Iris pigment epithelial cell (primary cell): ENCODE measurements at regions not wholly inside any gene's neighbourhood (a gene's known extent, or its start where the extent isn't known, plus 50 kb on each side); places are given as distances from the start of the nearest gene placed in this dataset.
"Not testable (repeated sequence)": the region's sequence is repeated elsewhere in the genome, so short reads cannot be mapped to it uniquely, and the experiment has no call there.

Source experiments
- DNase-seq: peaks from one replicate; pipeline ENCODE4 v3.0.0-alpha.2; 2011; ENCODE audit warnings: low read depth

GRCh38 chr4:14317351-14317750, 684.9 kb upstream of the CPEB2 start:
- DNase-seq, result no peak

- DNase-seq, result no peak
Observed at GRCh38 chr4:14318671-14319070, 683.6 kb upstream of the CPEB2 start.

GRCh38 chr4:14321723-14322122, 680.6 kb upstream of the CPEB2 start:
- DNase-seq, result no peak

GRCh38 chr4:14323191-14323590, 679.1 kb upstream of the CPEB2 start:
- DNase-seq, result no peak

GRCh38 chr4:14329228-14329627, 673.1 kb upstream of the CPEB2 start:
- no peak for DNase-seq

- DNase-seq, result no peak
Observed at GRCh38 chr4:14333616-14334015, 668.7 kb upstream of the CPEB2 start.

GRCh38 chr4:14334166-14334565, 668.1 kb upstream of the CPEB2 start:
- DNase-seq, result no peak

- no peak for DNase-seq
Observed at GRCh38 chr4:14335872-14336271, 666.4 kb upstream of the CPEB2 start.

- DNase-seq, result peak; percentile 55
Observed at GRCh38 chr4:14336656-14337055, 665.6 kb upstream of the CPEB2 start.

GRCh38 chr4:14337892-14338584, 664.2 kb upstream of the CPEB2 start:
- peak; percentile 58 for DNase-seq

GRCh38 chr4:14338585-14339265, 663.6 kb upstream of the CPEB2 start:
- DNase-seq, result no peak

GRCh38 chr4:14339715-14340114, 662.6 kb upstream of the CPEB2 start:
- no peak for DNase-seq

- DNase-seq, result no peak
Observed at GRCh38 chr4:14340321-14340720, 662.0 kb upstream of the CPEB2 start.

- no peak for DNase-seq
Observed at GRCh38 chr4:14343961-14344360, 658.3 kb upstream of the CPEB2 start.

- peak; percentile 71 for DNase-seq
Observed at GRCh38 chr4:14345356-14345775, 656.9 kb upstream of the CPEB2 start.

- DNase-seq, result no peak
Observed at GRCh38 chr4:14347526-14347925, 654.8 kb upstream of the CPEB2 start.

GRCh38 chr4:14348506-14348905, 653.8 kb upstream of the CPEB2 start:
- DNase-seq, result peak; percentile 15

- not testable (repeated sequence) for DNase-seq
Observed at GRCh38 chr4:14358544-14359160, 643.6 kb upstream of the CPEB2 start.

GRCh38 chr4:14359991-14360390, 642.3 kb upstream of the CPEB2 start:
- no peak for DNase-seq

GRCh38 chr4:14361084-14361483, 641.2 kb upstream of the CPEB2 start:
- DNase-seq, result no peak

GRCh38 chr4:14362385-14362784, 639.9 kb upstream of the CPEB2 start:
- DNase-seq, result no peak

- no peak for DNase-seq
Observed at GRCh38 chr4:14364953-14365536, 637.2 kb upstream of the CPEB2 start.

- no peak for DNase-seq
Observed at GRCh38 chr4:14368391-14368790, 633.9 kb upstream of the CPEB2 start.
